OCI-LY3 (cell line): ENCODE measurements at regions not wholly inside any gene's neighbourhood (a gene's known extent, or its start where the extent isn't known, plus 50 kb on each side); places are given as distances from the start of the nearest gene placed in this dataset.

Experiments used
- H2AFZ ChIP-seq: fragments of 200-600, 300-600 bp; shearing (Covaris generic); 2 replicates; pipeline ENCODE4 v1.6.0; 2014; ENCODE audit warnings: antibody characterized with exemption, low read depth, low read length
- H3K27ac ChIP-seq: fragments of 200-600, 300-600 bp; sonication (generic); 2 replicates; pipeline ENCODE4 v1.5.1; 2014; ENCODE audit warnings: mild to moderate bottlenecking, low read length, moderate library complexity, mixed read lengths
- H3K27me3 ChIP-seq: fragments of 200-600, 300-600 bp; sonication (generic); 2 replicates; pipeline ENCODE4 v1.6.1; 2014; ENCODE audit warnings: low read depth, low read length, mixed read lengths
- H3K36me3 ChIP-seq: fragments of 200-600, 300-600 bp; sonication (generic); replicated peaks from 2 replicates; pipeline ENCODE3; 2014; ENCODE audit warnings: low read depth, low read length, mixed read lengths
- H3K4me1 ChIP-seq: fragments of 300-600, 200-600 bp; sonication (generic); 2 replicates; pipeline ENCODE4 v1.6.1; 2014; ENCODE audit warnings: low read length, mixed read lengths
- H3K4me2 ChIP-seq: fragments of 200-600, 300-600 bp; sonication (generic); 2 replicates; pipeline ENCODE4 v1.6.1; 2014; ENCODE audit warnings: low read length, mixed read lengths
- H3K4me3 ChIP-seq: fragments of 300-600, 200-600 bp; sonication (generic); 2 replicates; pipeline ENCODE4 v1.5.1; 2014; ENCODE audit warnings: antibody characterized with exemption, mild to moderate bottlenecking, low read length, moderate library complexity
- H3K79me2 ChIP-seq: fragments of 300-600, 200-600 bp; shearing (Covaris generic); 2 replicates; pipeline ENCODE4 v1.6.1; 2014; ENCODE audit warnings: mild to moderate bottlenecking, low read length, mixed read lengths
- H3K9ac ChIP-seq: fragments of 300-600, 200-600 bp; shearing (Covaris generic); 2 replicates; pipeline ENCODE4 v1.6.0; 2014; ENCODE audit warnings: mild to moderate bottlenecking, low read length, moderate library complexity
- H3K9me3 ChIP-seq: fragments of 200-600, 300-600 bp; shearing (Covaris generic); 2 replicates; pipeline ENCODE4 v1.6.1; 2014; ENCODE audit warnings: low read length, mixed read lengths; ENCODE audit not compliant: insufficient read depth
- H4K20me1 ChIP-seq: fragments of 200-600, 300-600 bp; sonication (generic); 2 replicates; pipeline ENCODE4 v1.6.1; 2016; ENCODE audit warnings: low read length, mixed read lengths; ENCODE audit not compliant: insufficient read depth
- CTCF ChIP-seq: fragments of 200-600, 300-600 bp; sonication (generic); IDR thresholded peaks from 2 replicates; pipeline ENCODE4 v1.5.1; 2014; ENCODE audit warnings: antibody characterized with exemption, low read length, low read depth
- EZH2phosphoT487 ChIP-seq: fragments of 200-600 bp; shearing (Covaris generic); IDR thresholded peaks from 2 replicates; pipeline ENCODE4 v1.6.1; 2018; ENCODE audit warnings: antibody characterized with exemption, mixed run types, low read depth

GRCh38 chr14:48693793-48694192 is 892.4 kb downstream of the RPS29 start:
- Histone ChIP-seq H4K20me1 (no peaks in the 10 kb centered on the region), H3K27ac (no peak overlapping the region), H3K36me3 (no peaks in the 10 kb centered on the region), H3K9ac (no peak overlapping the region), H3K79me2 (no peaks in the 10 kb centered on the region), H2AFZ (no peak overlapping the region), H3K4me3 (no peak overlapping the region), H3K27me3 (no peaks in the 10 kb centered on the region), H3K4me2 (no peak overlapping the region), H3K4me1 (no peaks in the 10 kb centered on the region), H3K9me3 (no peaks in the 10 kb centered on the region)
- TF ChIP-seq CTCF (no peak), EZH2phosphoT487 (no peak)

- Histone ChIP-seq H3K27me3 (no peaks in the 10 kb centered on the region), H3K27ac (no peak overlapping the region), H3K4me1 (no peaks in the 10 kb centered on the region), H3K4me3 (no peak overlapping the region), H3K9ac (no peak overlapping the region), H4K20me1 (no peaks in the 10 kb centered on the region), H3K36me3 (no peaks in the 10 kb centered on the region), H3K9me3 (no peaks in the 10 kb centered on the region), H3K79me2 (no peaks in the 10 kb centered on the region), H3K4me2 (no peak overlapping the region), H2AFZ (no peak overlapping the region)
- TF ChIP-seq CTCF (peak; percentile 58), EZH2phosphoT487 (no peak)
Measured at GRCh38 chr14:48690349-48690748, 895.8 kb downstream of the RPS29 start.

- TF ChIP-seq EZH2phosphoT487 (no peak), CTCF (no peak)
- no peak overlapping the region for H3K27ac ChIP-seq
- H3K9me3 ChIP-seq = no peaks in the 10 kb centered on the region
- H3K4me1 ChIP-seq = no peaks in the 10 kb centered on the region
- no peak overlapping the region for H2AFZ ChIP-seq
- no peaks in the 10 kb centered on the region for H3K79me2 ChIP-seq
- no peak overlapping the region for H3K4me3 ChIP-seq
- no peaks in the 10 kb centered on the region for H3K27me3 ChIP-seq
- H3K36me3 ChIP-seq = no peaks in the 10 kb centered on the region
- no peaks in the 10 kb centered on the region for H4K20me1 ChIP-seq
- no peak overlapping the region for H3K9ac ChIP-seq
- no peak overlapping the region for H3K4me2 ChIP-seq
Measured at GRCh38 chr14:48686650-48687049, 899.5 kb downstream of the RPS29 start.

GRCh38 chr14:48672506-48672905 is 913.7 kb downstream of the RPS29 start:
- Histone ChIP-seq H3K4me3 (no peak overlapping the region), H3K9me3 (no peaks in the 10 kb centered on the region), H3K36me3 (no peaks in the 10 kb centered on the region), H3K27ac (no peak overlapping the region), H3K4me2 (no peak overlapping the region), H4K20me1 (no peaks in the 10 kb centered on the region), H3K27me3 (no peaks in the 10 kb centered on the region), H3K4me1 (no peaks in the 10 kb centered on the region), H2AFZ (no peak overlapping the region), H3K9ac (no peak overlapping the region), H3K79me2 (no peaks in the 10 kb centered on the region)
- TF ChIP-seq CTCF (no peak), EZH2phosphoT487 (no peak)
